ENCODE measurements at regions not wholly inside any gene's neighbourhood (a gene's known extent, or its start where the extent isn't known, plus 50 kb on each side); places are given as distances from the start of the nearest gene placed in this dataset.

DNA sequence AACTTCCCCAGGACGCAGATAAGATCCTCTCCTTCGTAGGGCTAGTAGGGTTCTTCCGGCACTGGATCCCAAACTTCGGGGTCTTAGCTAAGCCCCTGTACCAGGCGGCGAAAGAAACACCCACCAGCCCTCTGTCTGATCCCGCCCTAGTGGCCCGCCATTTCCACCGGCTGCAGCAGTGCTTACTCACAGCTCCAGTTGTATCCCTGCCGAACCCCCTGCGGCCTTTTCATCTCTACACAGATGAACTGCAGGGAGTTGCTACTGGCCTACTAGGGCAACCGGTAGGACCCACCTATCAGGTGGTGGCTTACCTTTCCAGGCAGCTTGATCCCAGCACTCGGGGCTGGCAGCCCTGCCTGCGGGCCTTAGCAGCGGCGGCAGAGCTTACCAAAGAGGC is 961.2 kb downstream of the RPA4 start:
- TF ChIP-seq, protein P1, sequence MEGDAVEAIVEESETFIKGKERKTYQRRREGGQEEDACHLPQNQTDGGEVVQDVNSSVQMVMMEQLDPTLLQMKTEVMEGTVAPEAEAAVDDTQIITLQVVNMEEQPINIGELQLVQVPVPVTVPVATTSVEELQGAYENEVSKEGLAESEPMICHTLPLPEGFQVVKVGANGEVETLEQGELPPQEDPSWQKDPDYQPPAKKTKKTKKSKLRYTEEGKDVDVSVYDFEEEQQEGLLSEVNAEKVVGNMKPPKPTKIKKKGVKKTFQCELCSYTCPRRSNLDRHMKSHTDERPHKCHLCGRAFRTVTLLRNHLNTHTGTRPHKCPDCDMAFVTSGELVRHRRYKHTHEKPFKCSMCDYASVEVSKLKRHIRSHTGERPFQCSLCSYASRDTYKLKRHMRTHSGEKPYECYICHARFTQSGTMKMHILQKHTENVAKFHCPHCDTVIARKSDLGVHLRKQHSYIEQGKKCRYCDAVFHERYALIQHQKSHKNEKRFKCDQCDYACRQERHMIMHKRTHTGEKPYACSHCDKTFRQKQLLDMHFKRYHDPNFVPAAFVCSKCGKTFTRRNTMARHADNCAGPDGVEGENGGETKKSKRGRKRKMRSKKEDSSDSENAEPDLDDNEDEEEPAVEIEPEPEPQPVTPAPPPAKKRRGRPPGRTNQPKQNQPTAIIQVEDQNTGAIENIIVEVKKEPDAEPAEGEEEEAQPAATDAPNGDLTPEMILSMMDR (IDR thresholded peaks at IDR 0.05) = no peak
- TF ChIP-seq POLR2A (IDR thresholded peaks at IDR 0.05) (no peak), EP300 (IDR thresholded peaks at IDR 0.05) (no peak)
